ENCODE measurements at regions not wholly inside any gene's neighbourhood (a gene's known extent, or its start where the extent isn't known, plus 50 kb on each side); places are given as distances from the start of the nearest gene placed in this dataset.
"Not testable (repeated sequence)": the region's sequence is repeated elsewhere in the genome, so short reads cannot be mapped to it uniquely, and the experiment has no call there.

- H3K4me3 ChIP-seq, result no peak overlapping the region
- H3K27ac ChIP-seq, result no peak overlapping the region
- 60 to 76% methylated on average over 1 to 2 of the region's 2 CpGs for WGBS, 2 donors (ENCODE audit: low coverage in 1 of 2)
- no peaks in the 10 kb centered on the region for H3K36me3 ChIP-seq
- TF ChIP-seq EP300 (IDR thresholded peaks at IDR 0.05) (no peak), POLR2A (IDR thresholded peaks at IDR 0.05) (no peak), POLR2AphosphoS5 (IDR thresholded peaks at IDR 0.05) (no peak), CTCF (IDR thresholded peaks at IDR 0.05) (no peak)
- ATAC-seq, result no peak
- no peaks in the 10 kb centered on the region for H3K27me3 ChIP-seq
- peaks cover 0 to 4% (median 0%) of the 10 kb centered on the region in 3 donors for H3K9me3 ChIP-seq
- no peaks in the 10 kb centered on the region for H3K4me1 ChIP-seq
Observed at GRCh38 chr10:84863675-84864074, 535.3 kb downstream of the CCSER2 start.

GRCh38 chr10:84876116-84876999, 548.0 kb downstream of the CCSER2 start:
- H3K9me3 ChIP-seq, result no peaks in the 10 kb centered on the region
- TF ChIP-seq CTCF (IDR thresholded peaks at IDR 0.05), result no peak
- no peak for TF ChIP-seq POLR2A (IDR thresholded peaks at IDR 0.05)
- TF ChIP-seq EP300 (IDR thresholded peaks at IDR 0.05), result no peak
- ATAC-seq, result no peak
- no peaks in the 10 kb centered on the region for H3K36me3 ChIP-seq
- H3K27me3 ChIP-seq, result no peaks in the 10 kb centered on the region
- H3K27ac ChIP-seq, result no peak overlapping the region
- no peaks in the 10 kb centered on the region for H3K4me1 ChIP-seq
- 63 to 68% methylated on average over 3 to 4 of the region's 4 CpGs for WGBS, 2 donors (ENCODE audit: low coverage in 1 of 2)
- no peak overlapping the region for H3K4me3 ChIP-seq

GRCh38 chr10:84879991-84880390, 551.6 kb downstream of the CCSER2 start:
- no peak overlapping the region for H3K27ac ChIP-seq
- no peaks in the 10 kb centered on the region for H3K27me3 ChIP-seq
- ATAC-seq, result no peak
- H3K4me1 ChIP-seq, result no peaks in the 10 kb centered on the region
- 80 to 81% methylated on average over 1 to 2 of the region's 2 CpGs for WGBS, 2 donors (ENCODE audit: low coverage in 1 of 2)
- no peak overlapping the region for H3K4me3 ChIP-seq
- no peaks in the 10 kb centered on the region for H3K9me3 ChIP-seq
- TF ChIP-seq POLR2AphosphoS5 (IDR thresholded peaks at IDR 0.05) (no peak), POLR2A (IDR thresholded peaks at IDR 0.05) (no peak), EP300 (IDR thresholded peaks at IDR 0.05) (no peak), CTCF (IDR thresholded peaks at IDR 0.05) (no peak)
- no peaks in the 10 kb centered on the region for H3K36me3 ChIP-seq

- not testable (repeated sequence) for H3K9me3 ChIP-seq, H3K27ac ChIP-seq, H3K4me3 ChIP-seq, H3K4me1 ChIP-seq, H3K27me3 ChIP-seq, H3K36me3 ChIP-seq, ATAC-seq
- 83 to 94% methylated on average over 2 to 3 of the region's 3 CpGs for WGBS, 2 donors (ENCODE audit: low coverage in 1 of 2)
Observed at GRCh38 chr10:84881696-84882095, 553.3 kb downstream of the CCSER2 start.

- TF ChIP-seq EP300 (IDR thresholded peaks at IDR 0.05) (no peak), POLR2A (IDR thresholded peaks at IDR 0.05) (no peak), POLR2AphosphoS5 (IDR thresholded peaks at IDR 0.05) (no peak)
- no peak for ATAC-seq
- WGBS, 2 donors (ENCODE audit: low coverage in 1 of 2), result 16 to 42% methylated on average over 3 of the region's 3 CpGs
Observed at GRCh38 chr10:84890706-84891105, 562.3 kb downstream of the CCSER2 start.

GRCh38 chr10:84891631-84892030, 563.2 kb downstream of the CCSER2 start:
- no peak overlapping the region for H3K4me3 ChIP-seq
- no peak overlapping the region for H3K27ac ChIP-seq
- no peak for ATAC-seq
- H3K4me1 ChIP-seq, result no peaks in the 10 kb centered on the region
- no peaks in the 10 kb centered on the region for H3K27me3 ChIP-seq
- H3K36me3 ChIP-seq, result no peaks in the 10 kb centered on the region
- H3K9me3 ChIP-seq, result no peaks in the 10 kb centered on the region
- TF ChIP-seq POLR2AphosphoS5 (IDR thresholded peaks at IDR 0.05), result no peak
- no peak for TF ChIP-seq POLR2A (IDR thresholded peaks at IDR 0.05)
- TF ChIP-seq EP300 (IDR thresholded peaks at IDR 0.05), result no peak
- TF ChIP-seq CTCF (IDR thresholded peaks at IDR 0.05), result no peak
- whole genome bisulfite sequencing, 2 donors (ENCODE audit: low coverage in 1 of 2), result 51 to 57% methylated on average over 3 to 4 of the region's 4 CpGs

More at GRCh38 chr10:84890706-84891105, 562.3 kb downstream of the CCSER2 start:
- no peak overlapping the region for H3K4me3 ChIP-seq
- H3K9me3 ChIP-seq, result no peaks in the 10 kb centered on the region
- H3K36me3 ChIP-seq, result no peaks in the 10 kb centered on the region
- no peaks in the 10 kb centered on the region for H3K27me3 ChIP-seq
- H3K27ac ChIP-seq, result no peak overlapping the region
- no peaks in the 10 kb centered on the region for H3K4me1 ChIP-seq

All from gastroesophageal sphincter (tissue), 4 donors.